ENCODE measurements at regions not wholly inside any gene's neighbourhood (a gene's known extent, or its start where the extent isn't known, plus 50 kb on each side); places are given as distances from the start of the nearest gene placed in this dataset.

DNA sequence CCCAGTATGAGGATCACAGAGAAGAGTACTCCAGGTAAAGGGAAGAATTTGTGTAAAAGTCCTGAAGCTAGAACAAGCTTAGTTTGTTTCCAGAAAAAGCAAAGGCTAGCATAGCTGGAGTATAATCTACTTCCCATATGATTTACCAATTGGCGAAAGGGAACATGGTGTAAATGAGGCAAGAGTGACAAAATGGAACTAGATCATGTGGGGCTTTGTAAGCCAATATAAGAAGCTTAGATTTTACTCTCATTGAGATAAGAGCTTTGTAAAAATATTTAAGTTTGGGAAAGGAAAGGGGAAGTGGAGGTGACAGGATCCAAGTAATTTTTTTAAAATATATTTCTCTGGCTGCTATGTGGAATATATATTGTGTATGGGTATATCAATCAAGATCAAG is 234.9 kb downstream of the KCTD12 start:
- no peaks in the 10 kb centered on the region for H3K9me3 ChIP-seq
- H3K27me3 ChIP-seq: no peaks in the 10 kb centered on the region
- TF ChIP-seq EP300 (IDR thresholded peaks at IDR 0.05) (no peak), POLR2A (IDR thresholded peaks at IDR 0.05) (no peak)
- TF ChIP-seq, protein P1, sequence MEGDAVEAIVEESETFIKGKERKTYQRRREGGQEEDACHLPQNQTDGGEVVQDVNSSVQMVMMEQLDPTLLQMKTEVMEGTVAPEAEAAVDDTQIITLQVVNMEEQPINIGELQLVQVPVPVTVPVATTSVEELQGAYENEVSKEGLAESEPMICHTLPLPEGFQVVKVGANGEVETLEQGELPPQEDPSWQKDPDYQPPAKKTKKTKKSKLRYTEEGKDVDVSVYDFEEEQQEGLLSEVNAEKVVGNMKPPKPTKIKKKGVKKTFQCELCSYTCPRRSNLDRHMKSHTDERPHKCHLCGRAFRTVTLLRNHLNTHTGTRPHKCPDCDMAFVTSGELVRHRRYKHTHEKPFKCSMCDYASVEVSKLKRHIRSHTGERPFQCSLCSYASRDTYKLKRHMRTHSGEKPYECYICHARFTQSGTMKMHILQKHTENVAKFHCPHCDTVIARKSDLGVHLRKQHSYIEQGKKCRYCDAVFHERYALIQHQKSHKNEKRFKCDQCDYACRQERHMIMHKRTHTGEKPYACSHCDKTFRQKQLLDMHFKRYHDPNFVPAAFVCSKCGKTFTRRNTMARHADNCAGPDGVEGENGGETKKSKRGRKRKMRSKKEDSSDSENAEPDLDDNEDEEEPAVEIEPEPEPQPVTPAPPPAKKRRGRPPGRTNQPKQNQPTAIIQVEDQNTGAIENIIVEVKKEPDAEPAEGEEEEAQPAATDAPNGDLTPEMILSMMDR (IDR thresholded peaks at IDR 0.05): no peak
- 94 to 96% methylated on average over 1 of the region's 1 CpG for WGBS, 2 donors
- DNase-seq (ENCODE audit: low spot score in 2 of 2): no peak
- H3K36me3 ChIP-seq: no peaks in the 10 kb centered on the region
- no peak overlapping the region for H3K27ac ChIP-seq
- no peak overlapping the region for H3K4me3 ChIP-seq
- H3K4me1 ChIP-seq: no peaks in the 10 kb centered on the region

DNA sequence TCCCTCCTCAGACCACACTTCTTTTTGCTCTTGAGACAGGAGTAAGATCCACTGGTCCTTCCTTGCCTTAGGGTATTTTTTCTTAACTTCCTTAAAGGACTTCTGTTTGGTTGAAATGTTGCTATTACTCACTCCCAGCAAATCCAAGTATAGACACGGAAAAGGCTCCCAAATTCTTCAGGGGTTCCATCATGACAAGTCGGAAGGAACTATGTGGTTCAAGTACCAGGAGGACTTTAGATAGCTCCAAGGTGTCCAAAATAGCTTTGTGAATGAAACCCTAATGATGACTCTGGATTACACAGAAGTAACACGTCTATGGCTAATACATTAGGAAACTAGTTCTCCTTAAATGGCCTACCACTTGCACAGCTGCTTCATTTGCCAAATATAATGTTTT is 238.7 kb downstream of the KCTD12 start:
- Histone ChIP-seq H3K27me3 (no peaks in the 10 kb centered on the region), H3K4me3 (no peak overlapping the region), H3K27ac (no peak overlapping the region), H3K9me3 (no peaks in the 10 kb centered on the region), H3K36me3 (no peaks in the 10 kb centered on the region), H3K4me1 (no peaks in the 10 kb centered on the region)
- TF ChIP-seq EP300 (IDR thresholded peaks at IDR 0.05) (no peak), POLR2A (IDR thresholded peaks at IDR 0.05) (no peak)
- TF ChIP-seq, protein P1 (IDR thresholded peaks at IDR 0.05): no peak
- no peak for DNase-seq (ENCODE audit: low spot score in 2 of 2)
- WGBS, 2 donors: 79 to 83% methylated on average over 3 of the region's 3 CpGs

DNA sequence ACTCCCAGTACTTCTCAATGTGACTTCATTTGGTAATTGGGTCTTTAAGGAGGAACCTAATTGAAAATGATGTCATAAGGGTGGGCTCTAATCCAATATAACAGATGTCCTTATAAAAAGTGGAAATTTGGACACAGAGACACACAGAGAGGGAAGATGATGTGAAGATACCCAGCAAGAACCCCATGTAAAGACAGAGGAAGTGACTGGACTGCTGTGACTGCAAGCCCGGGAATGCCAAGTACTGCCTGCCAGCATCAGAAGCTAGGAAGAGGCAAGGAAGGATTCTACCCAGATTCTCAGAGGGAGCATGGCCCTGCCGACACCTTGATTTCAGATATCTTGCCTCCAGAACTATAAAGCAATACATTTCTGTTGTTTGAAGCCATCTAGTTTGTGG is 239.3 kb downstream of the KCTD12 start:
- H3K27ac ChIP-seq: no peak overlapping the region
- peaks cover 0 to 4% (median 2%) of the 10 kb centered on the region in 4 donors for H3K4me1 ChIP-seq
- 92 to 95% methylated on average over 2 of the region's 2 CpGs for WGBS, 2 donors
- no peaks in the 10 kb centered on the region for H3K36me3 ChIP-seq
- no peak for DNase-seq (ENCODE audit: low spot score in 2 of 2)
- no peak overlapping the region for H3K4me3 ChIP-seq
- TF ChIP-seq EP300 (IDR thresholded peaks at IDR 0.05) (no peak), POLR2A (IDR thresholded peaks at IDR 0.05) (no peak)
- TF ChIP-seq, protein P1 (IDR thresholded peaks at IDR 0.05): no peak
- no peaks in the 10 kb centered on the region for H3K9me3 ChIP-seq
- no peaks in the 10 kb centered on the region for H3K27me3 ChIP-seq

DNA sequence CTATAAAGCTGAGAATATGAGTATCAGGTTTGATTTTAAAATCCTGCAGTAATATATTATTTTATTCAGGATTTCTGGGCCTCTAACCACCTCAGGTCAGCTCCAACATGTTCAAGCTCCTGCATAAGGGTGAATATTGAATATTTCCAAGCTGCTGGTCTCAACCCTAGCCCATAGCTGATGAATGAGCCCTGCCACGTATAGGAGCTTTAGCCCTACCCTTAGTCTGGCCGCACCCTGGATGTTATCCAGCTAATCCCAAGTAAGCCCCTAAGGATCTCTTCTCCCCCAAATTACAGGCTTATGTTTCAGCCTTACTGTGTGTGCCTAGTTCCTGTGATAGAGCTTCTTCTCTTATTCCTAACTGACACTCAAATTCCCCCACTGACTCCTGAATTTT is 240.6 kb downstream of the KCTD12 start:
- WGBS, 2 donors: 96 to 97% methylated on average over 2 of the region's 2 CpGs

DNA sequence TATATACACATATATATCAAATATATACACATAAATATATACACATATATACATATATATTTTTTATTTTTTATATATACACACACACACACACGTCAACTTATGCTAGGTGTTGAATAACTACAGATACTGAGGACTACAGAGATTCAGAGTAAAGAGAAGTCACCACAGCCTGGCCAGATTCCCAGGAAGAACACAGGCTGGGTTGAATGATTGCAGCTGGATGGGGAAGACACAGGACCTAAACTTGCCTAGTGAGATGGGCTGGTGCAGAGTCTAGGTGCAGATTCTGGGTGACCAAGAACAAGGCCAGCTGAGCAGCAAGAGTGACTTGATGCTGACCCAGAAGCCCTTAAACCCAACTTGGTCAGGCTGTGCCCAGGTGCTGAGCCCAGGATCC is 241.3 kb downstream of the KCTD12 start:
- no peaks in the 10 kb centered on the region for H3K36me3 ChIP-seq
- H3K4me3 ChIP-seq: no peak overlapping the region
- H3K4me1 ChIP-seq: peaks cover 0 to 12% (median 4%) of the 10 kb centered on the region in 4 donors
- H3K27ac ChIP-seq: no peak overlapping the region
- H3K9me3 ChIP-seq: no peaks in the 10 kb centered on the region
- H3K27me3 ChIP-seq: no peaks in the 10 kb centered on the region
- DNase-seq (ENCODE audit: low spot score in 2 of 2): no peak
- 0 to 3% methylated on average over 1 of the region's 1 CpG for WGBS, 2 donors
- TF ChIP-seq, protein P1 (IDR thresholded peaks at IDR 0.05): no peak
- TF ChIP-seq EP300 (IDR thresholded peaks at IDR 0.05): no peak

More for the DNA sequence above, 240.6 kb downstream of the KCTD12 start:
- no peak overlapping the region for H3K27ac ChIP-seq
- DNase-seq (ENCODE audit: low spot score in 2 of 2): no peak
- TF ChIP-seq POLR2A (IDR thresholded peaks at IDR 0.05) (no peak), EP300 (IDR thresholded peaks at IDR 0.05) (no peak)
- TF ChIP-seq, protein P1 (IDR thresholded peaks at IDR 0.05): no peak
- H3K9me3 ChIP-seq: no peaks in the 10 kb centered on the region
- no peaks in the 10 kb centered on the region for H3K27me3 ChIP-seq
- H3K36me3 ChIP-seq: no peaks in the 10 kb centered on the region
- H3K4me1 ChIP-seq: peaks cover 0 to 12% (median 4%) of the 10 kb centered on the region in 4 donors
- H3K4me3 ChIP-seq: no peak overlapping the region

Data from tibial nerve (tissue), 4 donors.